EL (cell line): ENCODE measurements at regions not wholly inside any gene's neighbourhood (a gene's known extent, or its start where the extent isn't known, plus 50 kb on each side); places are given as distances from the start of the nearest gene placed in this dataset.
"Not testable (repeated sequence)": the region's sequence is repeated elsewhere in the genome, so short reads cannot be mapped to it uniquely, and the experiment has no call there.

Source experiments
- DNase-seq: peaks from one replicate; pipeline ENCODE4 v3.0.0-alpha.2; 2016

DNA sequence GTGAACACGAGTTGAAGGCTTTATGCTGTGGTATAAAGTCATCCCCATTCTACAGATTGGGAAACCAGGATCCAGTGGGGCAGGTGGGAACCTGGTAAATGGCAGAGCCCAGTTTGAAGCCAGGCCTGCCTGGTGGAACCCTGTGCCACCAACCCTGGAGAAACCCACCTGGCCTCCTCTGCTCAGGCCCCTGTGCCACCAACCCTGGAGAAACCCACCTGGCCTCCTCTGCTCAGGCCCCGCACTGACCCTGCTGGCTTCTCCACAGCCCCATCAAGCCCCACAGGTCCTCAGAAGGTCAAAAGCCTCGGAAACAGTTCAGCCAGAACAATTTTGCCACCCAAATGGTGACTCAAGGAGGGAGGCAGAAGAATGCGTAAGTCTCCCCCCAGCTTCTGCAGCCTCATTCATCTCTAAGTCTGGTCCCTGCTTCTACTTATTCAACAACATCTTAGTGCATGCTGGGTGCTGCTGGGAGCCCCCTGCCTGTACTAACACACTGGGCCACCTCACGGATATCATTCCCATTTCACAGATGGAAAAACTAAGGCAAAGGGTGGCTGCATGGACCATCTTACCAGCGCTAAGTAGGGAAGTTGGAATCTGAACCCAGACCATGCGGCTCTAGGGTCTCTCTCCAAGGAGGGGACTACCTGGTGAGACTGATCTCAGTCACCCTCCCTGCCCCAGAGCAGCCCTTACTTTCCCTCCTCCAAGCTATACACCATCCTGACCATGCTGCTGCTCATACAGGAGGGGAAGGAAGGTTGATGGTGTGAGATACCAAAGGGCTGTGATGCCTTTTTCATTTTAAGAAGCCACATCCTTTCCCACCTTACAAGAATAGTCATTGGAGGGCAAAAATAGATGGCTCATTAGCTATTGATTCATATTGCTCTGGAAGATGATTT, 93.7 kb upstream of the ID2 start:
- no peak for DNase-seq

DNA sequence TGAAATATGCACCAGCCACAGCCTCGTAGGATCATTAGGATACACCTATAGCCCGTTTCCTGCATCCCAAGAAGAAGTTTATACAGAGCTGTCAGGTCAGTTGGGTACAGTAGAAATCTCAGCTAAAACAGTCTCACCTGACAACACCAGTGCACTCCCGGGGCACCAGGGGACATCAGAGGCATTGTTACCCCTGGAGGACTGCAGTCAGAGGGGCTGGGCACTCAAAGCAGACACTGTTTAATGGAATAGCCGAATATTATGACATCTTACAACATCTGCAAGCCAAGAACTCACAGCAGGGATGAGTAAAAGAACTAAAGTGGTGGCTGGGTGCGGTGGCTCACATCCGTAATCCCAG, 93.0 kb upstream of the ID2 start:
- DNase-seq: no peak

DNA sequence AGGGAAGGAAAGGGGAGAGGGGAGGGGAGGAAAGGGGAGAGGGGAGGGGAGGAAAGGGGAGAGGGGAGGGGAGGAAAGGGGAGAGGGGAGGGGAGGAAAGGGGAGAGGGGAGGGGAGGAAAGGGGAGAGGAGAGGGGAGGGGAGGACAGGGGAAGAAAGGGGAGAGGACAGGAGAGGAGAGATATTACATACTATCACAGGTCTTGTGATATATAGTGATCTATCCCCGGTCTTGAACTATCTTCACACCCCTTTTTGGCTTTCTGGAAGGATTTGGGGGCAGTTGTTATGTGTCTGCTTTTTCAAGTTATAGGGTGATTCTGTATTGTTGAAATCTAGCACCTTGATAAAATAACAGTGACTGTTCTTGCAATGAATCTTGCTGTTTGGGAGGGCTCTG, 92.1 kb upstream of the ID2 start:
- no peak for DNase-seq

DNA sequence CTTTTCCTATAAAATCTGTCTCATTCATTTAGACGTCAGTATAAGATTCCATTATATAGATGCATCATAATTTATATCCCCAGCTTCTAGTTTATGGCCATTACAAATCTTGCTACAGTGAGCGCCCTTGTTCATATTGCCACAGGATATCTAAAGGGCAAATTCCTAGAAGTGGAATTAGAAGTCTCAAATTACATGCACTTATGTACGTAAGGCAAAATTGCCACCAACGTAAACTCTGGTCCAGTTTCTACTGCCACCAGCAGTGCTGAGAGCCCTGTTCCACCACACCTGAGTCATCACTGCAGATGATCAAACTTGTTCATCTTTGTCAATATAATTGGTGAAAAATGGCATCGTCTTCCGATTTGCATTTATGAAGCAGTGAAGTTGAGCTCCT, 90.9 kb upstream of the ID2 start:
- no peak for DNase-seq

DNA sequence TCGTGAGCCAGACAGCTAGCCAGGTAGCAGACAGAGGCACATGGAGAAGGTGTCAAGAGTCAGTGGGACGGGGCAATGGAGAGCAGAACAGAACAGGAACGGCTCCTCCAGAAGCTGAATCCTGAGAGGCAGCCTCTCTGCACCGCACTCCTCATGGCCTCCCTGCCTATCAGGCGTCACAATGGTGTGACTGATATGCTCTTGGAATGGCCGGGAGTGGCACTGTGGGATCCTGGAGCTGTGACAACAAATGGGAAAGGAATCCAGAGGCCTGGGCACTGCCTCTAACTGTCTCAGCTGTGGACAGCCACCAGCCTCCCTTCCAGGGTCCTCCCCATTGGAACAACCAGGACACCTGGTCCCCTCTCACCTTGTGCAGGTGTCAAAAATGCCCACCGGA, 89.1 kb upstream of the ID2 start:
- peak; percentile 12 for DNase-seq

DNA sequence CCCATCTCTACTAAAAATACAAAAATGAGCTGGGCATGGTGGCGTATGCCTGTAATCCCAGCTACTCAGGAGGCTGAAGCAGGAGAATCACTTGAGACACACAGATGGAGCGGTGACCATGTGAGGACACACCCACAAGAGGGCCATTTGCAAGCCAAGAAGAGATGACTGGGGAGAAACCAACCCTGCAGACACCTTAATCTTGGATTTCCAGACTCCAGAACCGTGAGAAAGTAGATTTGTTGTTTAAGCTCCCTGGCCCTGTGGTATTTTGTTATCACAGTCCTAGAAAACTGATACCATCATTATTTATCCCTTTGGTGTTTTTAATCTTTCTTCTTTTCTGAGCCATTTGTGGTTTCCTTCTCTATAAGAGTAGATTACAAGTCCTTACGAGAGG, 88.6 kb upstream of the ID2 start:
- no peak for DNase-seq

DNA sequence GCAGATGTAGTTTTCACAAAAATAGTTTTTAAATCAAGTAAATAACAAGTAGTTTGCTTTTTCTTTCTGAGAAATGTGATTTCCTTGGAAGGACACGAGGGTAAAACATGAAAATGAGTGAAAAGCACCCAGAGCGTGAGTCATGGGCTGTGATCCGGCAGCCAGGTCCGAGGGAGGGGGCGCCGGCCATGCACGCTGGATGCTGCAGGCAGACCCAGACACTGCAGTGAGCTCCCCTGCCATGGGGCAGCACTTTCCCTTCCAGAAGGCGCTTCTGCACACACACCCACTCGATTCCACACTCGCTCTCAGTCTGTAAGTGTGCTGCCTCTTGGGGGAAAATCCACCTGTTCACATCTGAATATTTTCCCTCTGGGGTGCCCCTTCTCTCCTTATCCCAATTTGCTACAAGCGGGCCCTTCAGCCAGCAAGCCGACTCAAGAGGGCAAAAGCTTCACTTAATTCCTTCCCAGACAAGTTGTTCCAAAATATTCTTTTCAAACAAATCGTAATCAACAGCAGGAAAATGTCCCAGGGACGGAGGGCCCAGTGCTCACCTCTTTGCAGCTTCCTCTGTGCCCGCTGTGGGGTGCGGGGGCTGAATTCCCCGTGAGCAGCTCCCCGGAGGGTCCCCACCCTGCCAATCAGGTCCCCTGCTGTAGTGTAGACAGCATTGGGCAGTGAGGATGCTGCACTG, 87.0 kb upstream of the ID2 start:
- DNase-seq: no peak

DNA sequence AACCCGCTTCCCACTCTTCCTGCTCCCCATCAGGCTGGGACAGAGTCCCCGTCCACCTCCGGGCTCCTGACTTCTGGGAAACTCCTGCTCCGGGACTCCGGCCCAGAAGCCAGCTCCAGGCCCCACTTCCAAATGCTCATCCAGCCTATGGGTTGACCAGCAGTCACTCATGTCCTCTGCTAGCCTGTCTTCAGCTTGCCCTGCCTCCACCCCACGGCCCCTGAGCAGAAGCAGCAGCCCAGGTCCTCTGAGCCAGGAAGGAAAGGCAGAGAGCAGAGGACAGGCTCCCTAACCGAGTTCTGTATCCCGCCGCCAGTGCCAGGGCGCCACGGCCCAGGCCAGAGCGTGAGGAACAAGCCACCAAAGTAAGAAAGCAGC, 86.4 kb upstream of the ID2 start:
- DNase-seq: no peak

DNA sequence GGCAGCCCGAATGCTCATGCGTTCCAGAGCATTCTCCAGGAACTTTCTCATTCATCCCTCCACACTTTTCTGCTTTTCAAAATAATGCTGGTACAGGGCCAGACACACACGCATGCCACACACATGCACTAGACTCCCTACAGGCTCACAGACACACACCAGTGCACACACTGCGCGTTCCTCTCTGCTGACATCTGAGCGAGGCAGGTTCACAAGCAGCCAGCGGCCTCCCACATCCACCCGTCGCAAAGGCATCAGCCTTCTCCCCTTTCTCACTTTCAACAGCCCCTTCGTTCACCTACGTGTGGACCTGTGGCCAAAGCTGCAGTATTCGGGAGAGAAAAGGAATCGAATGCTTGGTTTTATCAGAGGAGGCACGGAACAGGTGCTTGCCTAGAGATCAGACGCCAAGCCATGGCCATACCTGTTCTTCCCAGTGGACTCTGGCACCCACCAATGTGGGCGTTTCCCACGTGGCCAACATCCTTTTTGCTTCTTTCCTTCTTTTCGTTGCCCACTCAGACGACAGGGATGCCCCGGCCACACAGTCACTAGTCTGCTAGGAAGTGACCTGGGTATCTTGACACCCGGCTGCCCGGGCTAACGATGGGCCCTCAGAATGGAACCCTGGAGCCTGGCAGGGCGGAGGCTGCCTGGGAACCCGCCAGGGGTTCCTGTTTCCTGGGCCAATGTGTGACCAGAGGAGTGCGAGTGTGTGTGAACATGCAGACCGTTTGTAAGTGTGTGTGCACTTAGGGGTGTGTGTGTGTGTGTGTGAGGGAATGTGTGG, 85.8 kb upstream of the ID2 start:
- DNase-seq: no peak

DNA sequence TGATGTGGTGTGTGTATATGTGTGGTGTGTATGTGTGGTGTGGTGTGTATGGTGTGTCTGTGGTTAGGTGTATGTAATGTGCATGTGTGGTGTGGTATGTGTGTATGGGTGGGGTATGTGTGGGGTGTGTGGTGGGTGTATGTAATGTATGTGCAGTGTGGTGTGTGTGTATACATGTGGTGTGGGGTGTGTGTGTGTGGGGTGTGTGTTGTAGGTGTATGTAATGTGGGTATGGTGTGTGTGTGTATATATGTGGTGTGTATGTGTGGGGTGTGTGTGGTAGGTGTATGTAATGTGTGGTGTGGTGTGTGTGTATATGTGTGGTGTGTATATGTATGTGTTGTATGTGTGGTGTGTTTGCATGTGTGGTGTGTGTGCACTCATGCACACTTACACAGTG, 84.8 kb upstream of the ID2 start:
- DNase-seq: no peak

DNA sequence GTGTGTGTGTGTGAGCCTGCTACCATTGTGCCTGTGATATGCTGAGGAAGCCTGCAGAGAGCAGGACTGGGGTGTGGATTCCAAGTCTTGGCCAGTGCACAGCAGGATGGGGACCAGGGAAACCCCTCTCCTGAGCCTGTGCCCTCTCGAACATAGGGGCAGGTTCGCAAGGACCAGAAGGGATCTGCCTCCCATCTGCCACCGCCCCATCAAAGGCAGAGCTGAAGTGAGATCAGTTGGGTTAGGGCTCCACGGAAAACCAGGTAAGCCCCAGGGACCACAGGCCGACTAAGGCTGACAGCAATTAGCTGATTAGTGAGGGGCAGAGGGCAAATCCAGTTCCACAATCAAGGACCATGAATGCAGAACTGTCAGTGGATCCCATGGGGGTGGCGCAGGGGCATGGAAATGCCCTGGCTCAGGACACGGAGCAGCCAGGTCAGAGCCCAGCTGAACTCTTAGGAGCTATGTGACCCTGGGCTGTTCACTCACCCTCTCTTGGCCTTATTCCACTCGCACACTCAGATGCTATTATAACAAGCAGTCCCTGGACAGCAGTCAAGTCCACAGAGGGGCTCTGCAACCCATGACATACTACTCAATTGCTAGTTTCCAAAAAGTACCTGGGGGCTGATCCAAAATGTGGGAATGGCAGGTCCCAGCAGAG, 84.2 kb upstream of the ID2 start:
- no peak for DNase-seq

DNA sequence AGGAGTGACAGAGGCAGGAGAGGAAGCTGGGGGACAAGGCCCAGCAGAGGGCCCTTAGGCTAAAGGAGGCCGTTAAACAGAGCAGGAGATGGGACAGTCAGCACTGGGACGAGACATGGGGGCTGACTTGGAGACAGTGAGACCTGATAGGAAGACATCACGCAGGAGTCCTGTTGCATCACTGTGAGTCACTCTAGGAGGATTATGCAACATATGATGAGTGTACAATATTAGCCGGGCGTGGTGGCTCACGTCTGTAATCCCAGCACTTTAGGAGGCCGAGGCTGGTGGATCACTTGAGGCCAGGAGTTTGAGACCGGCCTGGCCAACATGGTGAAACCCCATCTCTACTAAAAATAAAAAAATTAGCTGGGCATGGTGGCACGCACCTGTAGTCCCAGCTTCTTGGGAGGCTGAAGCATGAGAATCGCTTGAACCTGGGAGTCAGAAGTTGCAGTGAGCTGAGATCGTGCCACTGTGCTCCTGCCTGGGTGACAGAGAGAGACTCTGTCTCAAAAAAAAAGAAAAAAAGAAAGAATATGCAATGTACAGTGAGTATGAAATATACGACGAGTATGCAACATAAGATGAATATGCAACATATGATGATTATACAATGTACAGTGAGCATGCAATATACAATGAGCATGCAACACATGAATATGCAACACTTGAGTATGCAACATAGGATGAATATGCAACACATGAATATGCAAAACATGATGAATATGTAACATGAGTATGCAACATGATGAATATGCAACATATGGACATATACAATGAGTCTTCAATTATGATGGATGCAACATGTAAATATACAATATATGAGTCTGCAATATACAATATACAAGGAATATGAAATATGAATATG, 83.3 kb upstream of the ID2 start:
- DNase-seq: peak; percentile 94

DNA sequence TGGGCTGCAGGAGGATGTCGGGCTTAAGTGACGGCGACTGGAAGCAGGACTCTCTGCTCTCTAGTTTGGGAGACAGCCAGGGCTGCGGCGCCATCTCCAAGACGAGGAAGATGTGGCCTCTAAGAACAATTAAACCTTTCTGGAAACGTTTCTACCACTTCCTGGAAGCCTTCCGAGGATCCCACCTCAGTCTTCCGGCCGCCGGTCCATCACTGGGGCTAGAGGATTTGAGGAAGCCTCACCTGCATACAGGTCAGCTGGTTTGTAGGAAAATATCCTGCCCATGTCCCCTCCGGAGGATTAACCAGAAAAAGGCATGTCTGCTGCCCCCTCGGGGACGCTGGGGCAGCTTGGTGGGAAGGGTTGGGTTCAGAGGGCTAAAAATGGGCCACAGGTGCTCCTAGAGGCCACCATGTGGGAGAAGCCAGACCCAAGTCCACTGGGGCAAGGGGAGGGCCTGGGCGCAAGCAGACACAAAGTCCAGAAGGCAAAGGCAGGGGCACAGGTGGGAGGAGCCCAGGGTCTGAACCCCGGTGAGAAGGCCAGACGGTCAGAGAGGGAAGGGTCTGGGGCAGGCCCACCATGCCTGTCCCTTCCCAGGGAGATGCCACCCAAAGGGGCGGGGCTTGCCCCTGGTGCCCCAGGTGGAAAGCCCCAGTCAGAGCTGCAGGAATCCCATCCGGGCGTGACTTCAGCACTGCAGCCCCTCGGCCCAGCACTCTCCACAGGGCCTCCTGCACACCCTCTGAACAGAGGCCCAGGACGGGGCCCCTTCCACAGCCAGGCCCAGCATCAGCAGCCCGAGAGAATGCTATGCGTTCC, 82.2 kb upstream of the ID2 start:
- no peak for DNase-seq

DNA sequence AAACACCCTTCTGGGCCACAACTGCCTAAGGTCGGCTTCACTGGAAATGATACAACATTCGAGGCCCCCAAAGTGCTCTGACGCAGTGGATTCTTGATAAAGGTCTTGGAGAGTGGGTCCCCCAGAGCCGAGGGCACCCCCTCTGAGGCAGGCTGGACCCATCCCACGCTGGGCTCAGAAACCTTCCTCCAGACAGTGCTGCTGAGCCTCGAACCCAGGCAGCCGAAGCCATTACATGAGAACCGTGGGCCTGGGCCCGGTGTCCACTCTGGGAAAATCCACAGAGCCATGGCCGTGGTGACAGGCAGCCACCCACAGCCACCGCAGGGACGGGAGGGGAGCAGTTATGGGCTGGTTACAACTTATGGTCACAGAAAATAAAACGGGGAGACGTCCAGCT, 81.4 kb upstream of the ID2 start:
- DNase-seq: no peak

DNA sequence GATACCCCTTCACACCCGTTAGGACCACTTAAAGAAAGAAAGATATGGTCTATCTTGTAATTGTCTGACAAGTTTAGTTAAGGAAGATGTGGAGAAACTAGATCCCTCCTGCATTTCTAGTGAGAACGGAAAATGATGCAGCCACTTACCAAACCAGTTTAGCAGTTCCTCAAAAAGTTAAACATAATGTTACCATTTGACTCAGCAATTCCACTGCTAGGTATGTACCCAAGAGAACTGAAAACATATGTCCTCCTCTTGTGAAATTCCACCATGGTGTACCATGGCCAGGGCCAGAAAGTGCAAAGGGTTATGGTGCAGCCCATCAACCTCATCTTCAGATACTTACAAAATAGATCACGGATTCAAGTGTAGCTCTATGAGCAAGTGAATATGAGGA, 79.0 kb upstream of the ID2 start:
- no peak for DNase-seq

DNA sequence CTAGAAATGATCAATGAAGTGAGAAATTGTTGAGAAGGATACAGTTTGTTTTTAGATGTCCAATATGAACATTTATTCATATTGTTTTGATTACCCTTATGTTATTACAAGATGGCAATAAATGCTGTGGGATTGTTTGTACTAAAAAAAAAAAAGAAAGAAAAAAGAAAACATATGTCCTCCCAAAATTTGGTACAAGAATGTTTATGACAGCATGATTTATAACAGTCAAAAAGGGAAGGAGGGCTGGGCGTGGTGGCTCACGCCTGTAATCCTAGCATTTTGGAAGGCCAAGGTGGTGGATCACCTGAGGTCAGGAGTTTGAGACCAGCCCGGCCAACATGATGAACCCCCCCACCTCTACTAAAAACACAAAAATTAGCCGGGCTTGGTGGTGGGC, 78.5 kb upstream of the ID2 start:
- not testable (repeated sequence) for DNase-seq

DNA sequence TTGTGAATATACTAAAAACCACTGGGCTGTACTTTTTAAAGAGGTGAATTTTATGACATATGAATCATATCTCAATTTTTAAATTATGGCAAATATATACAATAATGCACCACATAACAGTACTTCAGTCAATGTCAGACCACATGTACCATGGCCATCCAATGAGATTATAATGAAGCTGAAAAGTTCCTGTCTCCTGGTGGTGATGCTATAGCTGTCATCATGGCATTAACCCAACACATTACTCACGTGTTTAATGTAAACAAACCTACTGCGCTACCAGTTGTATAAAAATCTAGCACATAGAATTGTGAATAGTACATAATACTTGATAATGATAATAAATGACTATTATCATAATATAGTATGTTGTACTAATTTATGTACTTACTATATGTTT, 77.6 kb upstream of the ID2 start:
- DNase-seq: peak; percentile 26

DNA sequence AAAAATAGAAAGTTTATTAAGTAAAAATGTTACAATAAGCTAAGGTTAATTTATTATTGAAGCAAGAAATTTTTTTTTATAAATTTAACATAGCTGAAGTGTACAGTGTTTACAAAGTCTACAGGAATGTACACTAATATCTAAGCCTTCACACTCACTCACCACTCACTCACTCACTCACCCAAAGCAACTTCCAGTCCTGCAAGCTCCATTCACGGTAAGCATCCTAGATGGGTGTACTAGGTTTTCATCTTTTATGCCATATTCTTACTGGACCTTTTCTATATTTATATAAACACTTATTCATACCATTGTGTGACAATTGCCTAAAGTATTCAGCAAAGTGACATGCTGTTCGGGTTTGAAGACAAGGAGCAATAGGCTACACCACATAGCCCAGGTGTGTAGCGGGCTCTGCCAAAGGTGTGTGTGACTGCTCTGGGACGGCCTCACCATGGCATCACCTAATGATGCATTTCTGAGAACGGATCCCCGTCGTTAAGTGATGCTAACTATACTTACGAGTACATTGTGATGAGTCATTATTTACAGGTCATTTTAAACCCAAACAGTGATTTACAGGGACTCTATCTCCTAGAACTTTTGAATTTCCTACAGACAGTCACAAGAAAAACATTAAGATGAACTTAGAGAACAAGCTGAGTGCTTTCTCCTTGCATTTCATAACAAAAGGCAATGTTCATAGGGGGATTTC, 76.3 kb upstream of the ID2 start:
- peak; percentile 34 for DNase-seq

DNA sequence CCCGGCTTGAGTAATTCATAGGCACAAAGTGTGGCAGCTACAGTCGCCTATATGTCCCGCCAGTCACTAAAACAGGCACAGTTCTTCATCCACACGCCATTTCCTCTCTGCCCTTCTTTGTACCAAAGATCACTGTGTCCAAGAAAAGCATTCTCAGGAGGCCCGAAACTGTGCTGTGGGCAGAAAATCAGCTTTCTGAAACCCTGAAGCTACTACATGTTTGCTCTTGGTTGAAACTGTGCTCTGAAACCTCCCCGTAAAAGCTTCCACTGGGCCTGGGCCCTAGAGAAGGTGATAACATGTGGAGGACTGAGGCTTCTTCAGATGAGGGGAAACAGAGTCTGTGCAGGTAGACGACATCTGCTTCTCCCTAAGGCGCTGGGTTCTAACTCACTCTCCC, 75.6 kb upstream of the ID2 start:
- DNase-seq: no peak
